ENCODE measurements at regions not wholly inside any gene's neighbourhood (a gene's known extent, or its start where the extent isn't known, plus 50 kb on each side); places are given as distances from the start of the nearest gene placed in this dataset.
"Not testable (repeated sequence)": the region's sequence is repeated elsewhere in the genome, so short reads cannot be mapped to it uniquely, and the experiment has no call there.

- no peak for DNase-seq
Measured at GRCh38 chr4:171519457-171519856, 293.7 kb upstream of the GALNTL6 start.

- DNase-seq = no peak
Measured at GRCh38 chr4:171517883-171518282, 295.3 kb upstream of the GALNTL6 start.

GRCh38 chr4:171516694-171517093 lies 296.5 kb upstream of the GALNTL6 start:
- DNase-seq = no peak

- no peak for DNase-seq
Measured at GRCh38 chr4:171484681-171485080, 328.5 kb upstream of the GALNTL6 start.

- DNase-seq = no peak
Measured at GRCh38 chr4:171478181-171478580, 335.0 kb upstream of the GALNTL6 start.

GRCh38 chr4:171475111-171475510 lies 338.1 kb upstream of the GALNTL6 start:
- not testable (repeated sequence) for DNase-seq

GRCh38 chr4:171473155-171473554 lies 340.0 kb upstream of the GALNTL6 start:
- no peak for DNase-seq

- DNase-seq = no peak
Measured at GRCh38 chr4:171472230-171472629, 341.0 kb upstream of the GALNTL6 start.

GRCh38 chr4:171464499-171464898 lies 348.7 kb upstream of the GALNTL6 start:
- DNase-seq = no peak

- no peak for DNase-seq
Measured at GRCh38 chr4:171461191-171461590, 352.0 kb upstream of the GALNTL6 start.

GRCh38 chr4:171448919-171449481 lies 364.2 kb upstream of the GALNTL6 start:
- no peak for DNase-seq

- no peak for DNase-seq
Measured at GRCh38 chr4:171448358-171448757, 364.8 kb upstream of the GALNTL6 start.

- no peak for DNase-seq
Measured at GRCh38 chr4:171441300-171441941, 371.8 kb upstream of the GALNTL6 start.

- DNase-seq = no peak
Measured at GRCh38 chr4:171433674-171434073, 379.5 kb upstream of the GALNTL6 start.

GRCh38 chr4:171432536-171432935 lies 380.7 kb upstream of the GALNTL6 start:
- DNase-seq = no peak

- DNase-seq = no peak
Measured at GRCh38 chr4:171430495-171430894, 382.7 kb upstream of the GALNTL6 start.

GRCh38 chr4:171397175-171397574 lies 416.0 kb upstream of the GALNTL6 start:
- no peak for DNase-seq

- DNase-seq = no peak
Measured at GRCh38 chr4:171390626-171391025, 422.6 kb upstream of the GALNTL6 start.

- no peak for DNase-seq
Measured at GRCh38 chr4:171378323-171378722, 434.9 kb upstream of the GALNTL6 start.

GRCh38 chr4:171376724-171377123 lies 436.5 kb upstream of the GALNTL6 start:
- no peak for DNase-seq

GRCh38 chr4:171353535-171353934 lies 459.7 kb upstream of the GALNTL6 start:
- no peak for DNase-seq

- DNase-seq = no peak
Measured at GRCh38 chr4:171348090-171348489, 465.1 kb upstream of the GALNTL6 start.

GRCh38 chr4:171342646-171343045 lies 470.6 kb upstream of the GALNTL6 start:
- DNase-seq = no peak

GRCh38 chr4:171340258-171340657 lies 472.9 kb upstream of the GALNTL6 start:
- no peak for DNase-seq

- DNase-seq = no peak
Measured at GRCh38 chr4:171334549-171334948, 478.7 kb upstream of the GALNTL6 start.
